ENCODE measurements at regions not wholly inside any gene's neighbourhood (a gene's known extent, or its start where the extent isn't known, plus 50 kb on each side); places are given as distances from the start of the nearest gene placed in this dataset.

- TF ChIP-seq CTCF (conservative IDR thresholded peaks at IDR 0.05; ENCODE audit: low read depth, low read length) (no peak), EZH2 (IDR thresholded peaks at IDR 0.05; ENCODE audit: low read length, unreplicated experiment) (no peak), EZH2phosphoT487 (IDR thresholded peaks at IDR 0.05; ENCODE audit: borderline replicate concordance, low read length) (no peak)
Measured at GRCh38 chr12:107478881-107479280, 206.7 kb upstream of the PWP1 start.

Measured in PC-3 (cell line).